SK-N-MC (cell line): ENCODE measurements at regions not wholly inside any gene's neighbourhood (a gene's known extent, or its start where the extent isn't known, plus 50 kb on each side); places are given as distances from the start of the nearest gene placed in this dataset.

Source experiments
- DNase-seq: peaks from one replicate; pipeline ENCODE4 v3.0.0-alpha.2; 2011; ENCODE audit warnings: low read depth, low spot score
- H3K27ac ChIP-seq: fragments of 200-600 bp; sonication (generic); 2 replicates; pipeline ENCODE4 v1.5.1; 2016; ENCODE audit warnings: mixed run types
- H3K36me3 ChIP-seq: fragments of 200-600 bp; sonication (generic); 2 replicates; pipeline ENCODE4 v1.6.1; 2017; ENCODE audit warnings: antibody characterized with exemption, low read length, mixed read lengths; ENCODE audit not compliant: insufficient read depth
- H3K4me3 ChIP-seq: fragments of 200-600 bp; sonication (generic); 2 replicates; pipeline ENCODE4 v1.5.1; 2016
- H3K9ac ChIP-seq: fragments of 200-600 bp; sonication (generic); 2 replicates; pipeline ENCODE4 v1.8.0; 2017; ENCODE audit warnings: mixed run types, mixed read lengths; ENCODE audit not compliant: insufficient read length
- H3K9me3 ChIP-seq: fragments of 200-600 bp; sonication (generic); 2 replicates; pipeline ENCODE4 v1.6.1; 2017; ENCODE audit warnings: low read depth, mild to moderate bottlenecking, antibody characterized with exemption, low read length, moderate library complexity, mixed read lengths
- EZH2 ChIP-seq: fragments of 200-600 bp; sonication (generic); IDR thresholded peaks from one replicate; pipeline ENCODE4 v1.6.1; 2017; ENCODE audit warnings: antibody characterized with exemption
- FOXP2 ChIP-seq: optimal IDR thresholded peaks from 2 replicates; pipeline ENCODE3; 2011; ENCODE audit warnings: mild to moderate bottlenecking, moderate library complexity; ENCODE audit not compliant: insufficient read depth; ENCODE audit errors: extremely low read length, control extremely low read depth
- POLR2AphosphoS5 ChIP-seq: IDR thresholded peaks from 2 replicates; pipeline ENCODE4 v1.6.1; 2012; ENCODE audit warnings: mild to moderate bottlenecking, low read depth, low read length, borderline replicate concordance

GRCh38 chr11:106477776-106478175 lies 400.3 kb downstream of the AASDHPPT start:
- Histone ChIP-seq H3K27ac (no peak overlapping the region), H3K4me3 (no peak overlapping the region), H3K9me3 (no peaks in the 10 kb centered on the region), H3K9ac (no peak overlapping the region), H3K36me3 (no peaks in the 10 kb centered on the region)
- no peak for DNase-seq
- no peak for TF ChIP-seq EZH2

- TF ChIP-seq POLR2AphosphoS5 (no peak), FOXP2 (no peak), EZH2 (no peak)
- Histone ChIP-seq H3K9ac (no peak overlapping the region), H3K27ac (no peak overlapping the region), H3K9me3 (no peaks in the 10 kb centered on the region), H3K4me3 (no peak overlapping the region), H3K36me3 (no peaks in the 10 kb centered on the region)
- no peak for DNase-seq
Measured at GRCh38 chr11:106479646-106480045, 402.2 kb downstream of the AASDHPPT start.

GRCh38 chr11:106480581-106481190 lies 403.2 kb downstream of the AASDHPPT start:
- no peak overlapping the region for H3K4me3 ChIP-seq
- H3K9me3 ChIP-seq, result no peaks in the 10 kb centered on the region
- no peak overlapping the region for H3K9ac ChIP-seq
- no peak for TF ChIP-seq EZH2
- TF ChIP-seq POLR2AphosphoS5, result no peak
- no peak for TF ChIP-seq FOXP2
- H3K36me3 ChIP-seq, result no peaks in the 10 kb centered on the region
- no peak overlapping the region for H3K27ac ChIP-seq
- DNase-seq, result no peak

- H3K4me3 ChIP-seq, result no peak overlapping the region
- no peak overlapping the region for H3K27ac ChIP-seq
- no peak for TF ChIP-seq EZH2
- TF ChIP-seq POLR2AphosphoS5, result no peak
- TF ChIP-seq FOXP2, result no peak
- H3K9me3 ChIP-seq, result no peaks in the 10 kb centered on the region
- DNase-seq, result no peak
- H3K36me3 ChIP-seq, result no peaks in the 10 kb centered on the region
- no peak overlapping the region for H3K9ac ChIP-seq
Measured at GRCh38 chr11:106482917-106483785, 405.7 kb downstream of the AASDHPPT start.

GRCh38 chr11:106491751-106492150 lies 414.3 kb downstream of the AASDHPPT start:
- H3K36me3 ChIP-seq, result no peaks in the 10 kb centered on the region

GRCh38 chr11:106493751-106494150 lies 416.3 kb downstream of the AASDHPPT start:
- TF ChIP-seq POLR2AphosphoS5, result no peak
- TF ChIP-seq FOXP2, result no peak
- TF ChIP-seq EZH2, result no peak
- H3K9me3 ChIP-seq, result no peaks in the 10 kb centered on the region
- H3K36me3 ChIP-seq, result no peaks in the 10 kb centered on the region
- H3K9ac ChIP-seq, result no peak overlapping the region
- H3K27ac ChIP-seq, result no peak overlapping the region
- H3K4me3 ChIP-seq, result no peak overlapping the region
- no peak for DNase-seq

More at GRCh38 chr11:106491751-106492150, 414.3 kb downstream of the AASDHPPT start:
- DNase-seq, result no peak
- TF ChIP-seq FOXP2 (no peak), EZH2 (no peak), POLR2AphosphoS5 (no peak)
- Histone ChIP-seq H3K4me3 (no peak overlapping the region), H3K27ac (no peak overlapping the region), H3K9ac (no peak overlapping the region), H3K9me3 (no peaks in the 10 kb centered on the region)

GRCh38 chr11:106495046-106495445 lies 417.6 kb downstream of the AASDHPPT start:
- no peaks in the 10 kb centered on the region for H3K9me3 ChIP-seq
- H3K36me3 ChIP-seq, result no peaks in the 10 kb centered on the region
- TF ChIP-seq POLR2AphosphoS5 (no peak), FOXP2 (no peak), EZH2 (no peak)
- no peak overlapping the region for H3K4me3 ChIP-seq
- no peak for DNase-seq
- no peak overlapping the region for H3K27ac ChIP-seq
- no peak overlapping the region for H3K9ac ChIP-seq

GRCh38 chr11:106496677-106497076 lies 419.2 kb downstream of the AASDHPPT start:
- no peaks in the 10 kb centered on the region for H3K36me3 ChIP-seq

More at GRCh38 chr11:106496677-106497076, 419.2 kb downstream of the AASDHPPT start:
- Histone ChIP-seq H3K9ac (no peak overlapping the region), H3K4me3 (no peak overlapping the region), H3K27ac (no peak overlapping the region), H3K9me3 (no peaks in the 10 kb centered on the region)
- DNase-seq, result no peak
- TF ChIP-seq EZH2 (no peak), POLR2AphosphoS5 (no peak), FOXP2 (no peak)
